ENCODE measurements at regions not wholly inside any gene's neighbourhood (a gene's known extent, or its start where the extent isn't known, plus 50 kb on each side); places are given as distances from the start of the nearest gene placed in this dataset.

DNA sequence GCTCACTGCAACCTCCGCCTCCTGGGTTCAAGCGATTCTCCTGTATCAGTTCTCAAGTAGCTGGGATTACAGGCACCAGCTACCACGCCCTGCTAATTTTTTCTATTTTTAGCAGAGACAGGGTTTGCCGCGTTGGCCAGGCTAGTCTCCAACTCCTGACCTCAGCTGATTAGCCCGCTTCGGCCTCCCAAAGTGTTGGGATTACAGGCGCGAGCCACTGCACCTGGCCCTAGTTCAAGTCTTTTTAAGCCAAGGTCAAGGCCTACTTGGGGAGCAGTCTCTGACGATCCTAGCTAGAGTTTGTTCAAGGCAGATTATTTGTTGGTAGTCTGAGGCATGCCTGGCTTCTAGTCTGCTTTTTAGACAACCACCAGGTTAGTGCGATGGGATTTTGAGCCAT, 709.5 kb upstream of the COBL start:
- DNase-seq (ENCODE audit: low spot score): no peak

DNA sequence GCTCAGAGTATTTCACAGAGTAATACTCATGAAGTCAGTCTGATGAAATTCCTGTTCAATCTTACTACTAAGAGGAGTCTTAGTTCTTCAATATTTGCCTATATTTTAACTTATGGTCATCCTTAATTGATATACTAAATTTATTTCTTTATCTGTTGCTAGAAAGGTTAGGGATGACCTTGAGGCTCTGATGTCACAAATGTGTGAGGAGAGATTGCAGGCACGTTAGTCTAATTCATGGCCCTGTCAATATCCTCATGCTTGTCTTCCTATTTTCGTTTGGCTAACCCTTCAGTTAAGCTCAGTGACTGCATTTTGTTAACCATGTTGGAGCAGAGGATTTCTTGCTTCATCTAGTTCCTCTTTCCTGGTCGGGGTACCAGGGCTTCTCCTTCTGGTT, 704.7 kb upstream of the COBL start:
- no peak for DNase-seq (ENCODE audit: low spot score)

DNA sequence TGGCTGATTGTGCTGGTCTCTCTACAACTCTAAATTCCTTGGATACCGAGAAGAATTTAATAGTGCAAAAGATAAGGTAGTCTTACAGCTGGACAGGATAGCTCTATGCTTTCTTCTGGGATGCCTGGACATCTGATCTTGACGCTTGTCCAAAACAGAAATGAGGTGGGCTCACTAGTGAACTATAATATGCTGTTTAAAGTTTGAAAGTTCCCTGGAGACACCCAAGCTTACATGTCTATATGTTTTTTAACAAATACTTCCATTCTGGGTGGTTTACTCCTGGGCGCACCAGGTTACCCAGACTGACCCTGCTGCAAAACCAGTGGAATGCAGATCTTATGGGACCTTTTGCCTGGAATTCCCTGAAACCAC, 702.1 kb upstream of the COBL start:
- no peak for DNase-seq (ENCODE audit: low spot score)

DNA sequence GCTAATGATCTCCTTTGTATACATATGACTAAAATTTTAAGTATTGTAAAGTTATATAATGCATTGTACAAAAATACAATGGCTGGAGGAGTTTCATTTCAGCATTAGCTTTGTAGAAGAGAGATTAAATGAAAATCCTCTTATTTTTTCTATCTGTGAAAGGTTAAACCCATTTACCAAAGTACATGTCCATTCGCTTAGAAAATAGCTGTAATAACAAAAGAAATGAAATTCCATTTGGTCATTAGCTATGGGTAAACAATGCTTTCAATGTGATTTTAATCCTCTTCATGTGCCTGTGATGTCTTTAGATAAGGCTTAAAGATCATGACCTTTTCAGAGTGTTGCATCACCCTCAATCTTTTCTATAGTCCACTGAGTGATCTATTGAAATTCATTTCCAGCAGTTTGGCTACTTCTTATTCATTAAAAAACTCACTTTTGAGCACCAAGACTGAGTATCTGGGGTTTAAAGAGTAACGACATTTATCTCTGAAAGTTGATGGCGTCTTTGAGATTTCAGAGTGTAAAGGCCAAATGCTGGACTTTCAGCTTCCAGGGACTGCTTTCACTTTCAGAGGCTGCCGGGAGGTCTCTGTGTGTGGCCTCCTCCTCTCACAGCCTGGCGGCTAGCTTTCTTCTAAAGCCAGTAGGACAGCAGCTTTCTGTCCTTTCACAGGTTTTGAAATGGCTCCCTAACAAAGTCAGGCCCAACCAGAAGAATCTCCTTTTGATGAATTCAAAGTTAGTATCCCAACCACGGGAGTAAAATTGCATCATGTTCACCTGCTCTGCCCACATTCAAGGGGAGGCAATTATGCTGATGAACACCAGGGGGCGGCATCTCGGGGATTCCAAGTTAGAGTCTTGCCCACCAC, 701.4 kb upstream of the COBL start:
- no peak for DNase-seq (ENCODE audit: low spot score)

- no peak for DNase-seq (ENCODE audit: low spot score)
Measured at GRCh38 chr7:52009181-52009580, 692.6 kb upstream of the COBL start.

GRCh38 chr7:52006674-52007073, 690.1 kb upstream of the COBL start:
- DNase-seq (ENCODE audit: low spot score): no peak

- DNase-seq (ENCODE audit: low spot score): no peak
Measured at GRCh38 chr7:52005613-52006012, 689.0 kb upstream of the COBL start.

- DNase-seq (ENCODE audit: low spot score): no peak
Measured at GRCh38 chr7:51995596-51996179, 679.1 kb upstream of the COBL start.

GRCh38 chr7:51982653-51983052, 666.0 kb upstream of the COBL start:
- no peak for DNase-seq (ENCODE audit: low spot score)

DNA sequence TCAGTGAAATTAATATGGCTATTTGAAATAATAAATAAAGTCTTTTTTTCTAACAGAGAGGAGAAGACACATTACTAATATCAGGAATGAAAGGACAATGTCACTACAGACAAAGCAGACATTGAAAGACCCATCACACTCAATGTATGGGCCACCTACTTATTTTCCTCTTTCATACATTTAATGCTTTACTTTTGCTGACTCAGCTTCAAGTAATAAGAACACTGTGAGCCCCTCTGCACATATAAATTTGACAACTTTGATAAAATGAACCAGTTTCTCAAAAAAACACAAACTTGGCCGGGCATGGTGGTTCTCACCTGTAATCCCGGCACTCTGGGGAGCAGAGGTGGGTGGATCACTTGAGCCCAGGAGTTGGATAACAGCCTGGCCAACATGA, 664.2 kb upstream of the COBL start:
- no peak for DNase-seq (ENCODE audit: low spot score)

DNA sequence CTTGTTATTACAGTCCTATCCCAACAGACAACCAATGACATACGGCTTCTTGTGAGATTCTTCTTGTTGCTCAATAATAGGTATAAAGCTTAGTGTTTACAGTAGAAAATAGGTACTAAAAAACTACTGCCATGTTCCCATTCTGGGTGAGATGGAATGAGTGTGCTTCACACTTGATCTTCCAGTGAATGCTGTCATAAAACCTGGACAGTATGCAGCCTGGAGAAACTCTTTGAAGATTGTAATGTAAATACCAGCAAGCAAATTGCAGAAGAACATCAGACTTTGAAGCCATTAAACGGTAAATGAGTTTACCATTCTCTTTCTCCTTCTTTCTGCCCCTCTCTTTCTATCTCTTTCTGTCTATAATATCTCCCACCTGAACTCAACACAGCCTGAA, 663.7 kb upstream of the COBL start:
- DNase-seq (ENCODE audit: low spot score): no peak

GRCh38 chr7:51977913-51978312, 661.3 kb upstream of the COBL start:
- DNase-seq (ENCODE audit: low spot score): no peak

- no peak for DNase-seq (ENCODE audit: low spot score)
Measured at GRCh38 chr7:51973939-51974338, 657.3 kb upstream of the COBL start.

GRCh38 chr7:51973071-51973470, 656.5 kb upstream of the COBL start:
- DNase-seq (ENCODE audit: low spot score): no peak

- no peak for DNase-seq (ENCODE audit: low spot score)
Measured at GRCh38 chr7:51970961-51971665, 654.5 kb upstream of the COBL start.

- no peak for DNase-seq (ENCODE audit: low spot score)
Measured at GRCh38 chr7:51968461-51968860, 651.9 kb upstream of the COBL start.

DNA sequence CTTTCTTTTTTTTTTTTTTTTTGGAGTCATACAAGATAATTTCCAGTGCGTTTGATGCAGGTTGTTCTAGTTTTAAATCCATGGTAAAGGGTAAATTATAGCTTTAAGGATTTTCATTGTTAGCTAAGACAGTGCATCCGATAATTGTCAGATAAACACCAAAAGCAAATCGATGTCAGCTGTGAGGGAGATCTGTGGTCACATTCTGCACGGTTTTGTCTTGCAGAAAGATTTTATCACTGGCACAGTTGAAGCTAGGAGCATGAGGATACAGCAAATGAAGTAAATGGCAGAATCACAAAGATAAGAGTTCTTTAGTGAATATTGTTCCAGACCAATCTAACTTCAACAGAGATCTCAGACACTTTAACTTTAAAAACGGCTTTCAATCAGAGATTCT, 648.8 kb upstream of the COBL start:
- no peak for DNase-seq (ENCODE audit: low spot score)

DNA sequence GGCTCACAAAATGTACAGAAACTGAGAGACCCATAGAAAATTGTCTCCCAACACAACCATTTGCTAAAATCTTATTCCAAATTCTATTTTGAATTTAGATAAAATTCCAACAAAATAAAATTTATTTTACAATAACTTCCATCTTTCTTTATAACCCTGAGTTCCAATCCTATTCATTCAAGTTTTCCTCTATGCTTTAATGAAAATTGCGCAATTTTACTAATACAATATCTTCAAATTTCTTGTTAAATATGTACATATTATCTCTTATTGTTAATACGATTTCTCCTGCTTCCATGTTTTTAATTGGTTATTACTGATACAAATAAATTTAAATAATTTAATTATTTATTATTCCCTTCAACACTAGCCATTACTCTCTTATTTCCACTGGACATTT, 645.2 kb upstream of the COBL start:
- no peak for DNase-seq (ENCODE audit: low spot score)

DNA sequence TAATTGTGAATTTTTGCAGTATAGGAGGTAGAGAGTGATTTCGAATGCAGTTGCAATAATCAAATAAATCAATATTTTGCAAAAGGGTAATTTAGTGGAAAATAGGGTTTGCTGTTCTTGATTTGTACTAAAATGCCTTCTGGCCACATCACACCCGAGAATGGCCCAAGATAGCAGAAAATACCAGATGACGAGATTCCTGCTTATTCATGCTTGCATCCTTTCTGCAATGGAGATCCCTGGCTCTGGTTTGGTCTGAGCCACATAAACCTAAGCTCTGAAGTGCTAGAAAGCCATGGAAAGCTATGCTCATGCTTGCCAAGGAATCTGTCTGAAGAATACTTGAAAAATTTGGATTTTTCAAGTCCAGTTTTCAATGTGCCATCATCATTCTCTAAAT, 634.2 kb upstream of the COBL start:
- DNase-seq (ENCODE audit: low spot score): no peak

GRCh38 chr7:51949726-51950644, 633.4 kb upstream of the COBL start:
- DNase-seq (ENCODE audit: low spot score): no peak

GRCh38 chr7:51930834-51931233, 614.2 kb upstream of the COBL start:
- DNase-seq (ENCODE audit: low spot score): no peak

GRCh38 chr7:51929818-51930217, 613.2 kb upstream of the COBL start:
- DNase-seq (ENCODE audit: low spot score): no peak
